Fibroblast of the aortic adventitia (primary cell): ENCODE measurements at regions not wholly inside any gene's neighbourhood (a gene's known extent, or its start where the extent isn't known, plus 50 kb on each side); places are given as distances from the start of the nearest gene placed in this dataset.

ENCODE experiments used
- DNase-seq: peaks from one replicate; pipeline ENCODE4 v3.0.0-alpha.2; 2010; ENCODE audit warnings: low read depth
- H3K4me3 ChIP-seq: 2 replicates; pipeline ENCODE4 v1.5.1; 2011; ENCODE audit warnings: low read depth, mild to moderate bottlenecking, control low read depth, low read length, moderate library complexity
- TF ChIP-seq, protein P1 (sequence below): IDR thresholded peaks from 2 replicates; pipeline ENCODE4 v1.5.1; 2011; ENCODE audit warnings: mild to moderate bottlenecking, low read length, control low read depth, inconsistent platforms; ENCODE audit not compliant: insufficient read depth

DNA sequence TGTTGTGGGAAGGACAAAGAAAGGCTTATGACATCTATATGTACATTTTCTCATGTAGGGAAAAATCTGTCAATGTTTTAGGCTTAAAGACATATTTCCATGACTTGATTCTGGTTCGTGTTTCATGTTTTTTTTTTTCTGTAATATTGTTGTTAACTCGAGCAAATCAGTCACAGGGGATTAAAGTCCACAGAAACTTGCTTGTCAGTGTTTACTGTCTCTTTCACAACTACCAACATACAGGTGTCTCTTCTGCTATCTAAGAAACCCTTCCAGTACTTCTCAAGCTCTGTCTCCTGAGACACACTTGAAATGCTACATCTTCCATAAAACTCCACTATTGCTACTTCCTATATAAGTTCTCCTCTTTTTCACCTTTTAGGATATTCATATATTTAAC is 130.9 kb upstream of the SLITRK6 start:
- no peak for DNase-seq
- TF ChIP-seq, protein P1, sequence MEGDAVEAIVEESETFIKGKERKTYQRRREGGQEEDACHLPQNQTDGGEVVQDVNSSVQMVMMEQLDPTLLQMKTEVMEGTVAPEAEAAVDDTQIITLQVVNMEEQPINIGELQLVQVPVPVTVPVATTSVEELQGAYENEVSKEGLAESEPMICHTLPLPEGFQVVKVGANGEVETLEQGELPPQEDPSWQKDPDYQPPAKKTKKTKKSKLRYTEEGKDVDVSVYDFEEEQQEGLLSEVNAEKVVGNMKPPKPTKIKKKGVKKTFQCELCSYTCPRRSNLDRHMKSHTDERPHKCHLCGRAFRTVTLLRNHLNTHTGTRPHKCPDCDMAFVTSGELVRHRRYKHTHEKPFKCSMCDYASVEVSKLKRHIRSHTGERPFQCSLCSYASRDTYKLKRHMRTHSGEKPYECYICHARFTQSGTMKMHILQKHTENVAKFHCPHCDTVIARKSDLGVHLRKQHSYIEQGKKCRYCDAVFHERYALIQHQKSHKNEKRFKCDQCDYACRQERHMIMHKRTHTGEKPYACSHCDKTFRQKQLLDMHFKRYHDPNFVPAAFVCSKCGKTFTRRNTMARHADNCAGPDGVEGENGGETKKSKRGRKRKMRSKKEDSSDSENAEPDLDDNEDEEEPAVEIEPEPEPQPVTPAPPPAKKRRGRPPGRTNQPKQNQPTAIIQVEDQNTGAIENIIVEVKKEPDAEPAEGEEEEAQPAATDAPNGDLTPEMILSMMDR = no peak
- H3K4me3 ChIP-seq = no peak overlapping the region

DNA sequence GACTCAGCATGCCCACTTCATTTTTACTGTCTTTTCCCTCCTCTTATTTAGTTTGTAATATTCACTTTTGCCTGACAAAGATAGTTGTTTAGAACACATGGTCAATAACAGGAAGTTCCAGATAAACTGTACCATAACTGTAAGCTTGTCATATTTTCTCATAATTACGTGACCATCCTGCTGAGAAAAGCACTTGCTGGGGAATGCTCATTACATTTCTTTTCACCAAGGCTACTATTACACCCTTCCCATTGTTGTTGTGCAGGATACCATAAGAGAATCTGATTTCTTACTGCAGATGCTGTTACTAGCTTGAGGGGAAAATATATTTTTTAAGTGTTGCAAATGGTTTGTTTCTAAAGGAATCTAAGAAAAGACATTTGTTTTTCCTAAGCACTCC is 111.7 kb upstream of the SLITRK6 start:
- no peak for DNase-seq
- TF ChIP-seq, protein P1 = no peak
- H3K4me3 ChIP-seq = no peak overlapping the region

DNA sequence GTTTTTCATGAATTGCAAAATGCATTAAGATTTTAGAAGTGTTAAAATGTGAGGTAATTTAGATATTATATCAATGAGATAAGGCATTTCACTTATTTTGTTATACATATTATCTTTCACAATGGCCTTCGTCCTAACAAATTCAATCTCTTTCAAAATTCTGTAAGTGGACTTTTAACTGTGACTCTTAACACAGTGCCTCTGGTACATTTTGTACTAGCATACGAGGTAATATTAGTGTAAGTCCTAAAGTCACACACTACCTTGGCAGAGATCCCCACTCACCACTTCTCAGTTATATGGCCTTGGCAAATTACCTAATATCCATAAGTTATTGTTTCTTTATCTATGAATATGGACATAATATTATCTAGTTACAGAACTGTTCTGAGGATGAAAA is 101.3 kb upstream of the SLITRK6 start:
- DNase-seq = no peak
- no peak overlapping the region for H3K4me3 ChIP-seq
- TF ChIP-seq, protein P1 = no peak

DNA sequence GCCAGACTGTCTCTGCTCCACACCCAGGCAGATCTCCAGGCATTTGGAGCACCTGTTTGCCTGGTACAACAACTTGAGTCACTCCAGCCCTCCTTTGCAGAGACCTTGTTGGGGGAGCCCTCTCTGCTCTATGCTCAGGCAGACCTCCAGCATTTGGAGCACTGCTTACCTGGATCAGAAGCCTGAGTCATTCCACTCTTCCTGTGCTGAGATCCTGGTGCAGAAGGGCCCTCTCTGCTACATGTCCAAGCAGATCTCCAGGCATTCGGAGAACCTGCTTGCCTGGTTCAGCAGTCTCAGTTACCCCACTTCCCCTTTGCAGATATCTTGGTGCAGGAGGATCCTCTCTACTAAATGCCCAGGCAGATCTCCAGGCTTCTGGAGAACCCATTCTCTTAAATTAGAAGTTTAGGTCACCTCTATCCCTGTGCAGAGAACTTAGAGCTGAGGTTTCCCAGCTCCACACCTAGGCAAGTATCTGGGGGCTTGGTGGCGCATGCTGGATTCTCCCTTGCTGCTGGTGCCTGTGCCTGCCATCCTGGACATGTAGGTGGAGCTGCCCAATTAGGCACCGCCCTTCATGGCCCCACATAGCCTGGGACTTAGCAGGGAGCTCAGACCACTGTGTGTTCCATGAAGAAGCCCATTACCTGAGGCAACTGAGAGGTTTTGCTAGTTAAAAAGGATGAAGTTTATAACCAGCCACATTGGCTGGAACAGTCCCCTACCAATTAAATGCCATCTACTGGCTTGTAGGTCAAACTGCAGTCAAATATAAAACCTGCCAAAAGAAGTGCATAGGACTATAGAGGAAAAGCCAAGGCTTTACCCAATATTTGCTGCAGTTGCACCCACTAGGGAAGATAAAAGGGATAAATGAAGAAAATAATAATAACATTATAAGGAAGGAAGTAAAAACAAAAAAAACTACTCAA is 97.6 kb upstream of the SLITRK6 start:
- no peak overlapping the region for H3K4me3 ChIP-seq
- TF ChIP-seq, protein P1 = no peak
- DNase-seq = no peak

DNA sequence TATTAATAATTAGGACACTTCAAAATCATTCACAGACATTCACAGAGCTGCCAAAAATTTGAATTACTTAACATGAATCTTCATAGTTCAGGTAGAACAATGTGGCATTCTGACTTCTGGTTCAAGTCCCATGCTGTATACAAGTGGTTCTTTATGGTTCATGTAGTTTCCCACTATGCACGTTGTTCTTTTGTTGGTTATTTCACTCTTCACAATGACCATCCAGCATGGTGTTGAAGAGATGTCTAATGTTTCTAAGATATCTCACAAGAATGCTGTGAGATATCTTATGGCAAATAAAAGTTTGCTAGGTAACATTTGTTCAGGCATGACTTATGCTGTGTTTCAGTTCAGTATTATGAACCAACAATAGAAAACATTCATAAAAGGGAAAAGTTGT is 88.2 kb upstream of the SLITRK6 start:
- TF ChIP-seq, protein P1 = no peak
- H3K4me3 ChIP-seq = no peak overlapping the region
- no peak for DNase-seq

DNA sequence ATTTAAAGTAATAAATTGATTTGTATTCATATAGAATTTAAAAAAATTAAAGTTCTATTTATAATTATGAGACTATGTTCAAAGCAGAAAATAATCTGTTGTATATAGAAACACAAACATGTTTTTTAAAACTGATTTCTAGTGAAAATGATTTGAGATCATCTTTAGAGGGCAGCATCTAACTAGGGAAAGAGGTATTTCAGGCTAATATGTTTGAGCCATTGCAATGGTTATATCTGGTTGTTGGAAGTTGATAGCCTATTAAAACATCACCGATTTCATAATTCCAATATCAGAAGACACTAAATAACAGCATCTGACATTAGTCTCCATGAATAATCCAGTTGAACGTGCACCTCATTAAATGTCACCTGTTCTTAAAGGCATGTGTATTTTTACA is 79.8 kb upstream of the SLITRK6 start:
- no peak overlapping the region for H3K4me3 ChIP-seq
- no peak for DNase-seq
- TF ChIP-seq, protein P1 = no peak
